ENCODE measurements at regions not wholly inside any gene's neighbourhood (a gene's known extent, or its start where the extent isn't known, plus 50 kb on each side); places are given as distances from the start of the nearest gene placed in this dataset.
A peak's percentile ranks its signal among the peaks of the same experiment; 100 is the strongest.

- Histone ChIP-seq H3K27me3 (ENCODE audit: control insufficient read depth in 4 of 4, insufficient read depth in 4 of 4, low read length in 3 of 4) (no peaks in the 10 kb centered on the region), H3K9ac (ENCODE audit: low read depth in 1 of 2, low read length in 2 of 2) (peak overlapping the region in 1 of 2 donors; percentile 37), H3K4me1 (ENCODE audit: control insufficient read depth in 4 of 4, insufficient read depth in 4 of 4, low read length in 3 of 4) (peaks cover 26 to 58% (median 43%) of the 10 kb centered on the region in 4 donors), H3K9me3 (ENCODE audit: control insufficient read depth in 4 of 4, low read length in 3 of 4) (no peaks in the 10 kb centered on the region), H3K36me3 (ENCODE audit: control insufficient read depth in 4 of 4, insufficient read depth in 3 of 4, low read depth in 1 of 4, low read length in 3 of 4) (no peaks in the 10 kb centered on the region), H3K27ac (ENCODE audit: low read depth in 1 of 2, low read length in 2 of 2) (peak overlapping the region; percentile 89 to 95), H3K4me3 (ENCODE audit: low read depth in 1 of 3, low read length in 3 of 3) (peak overlapping the region in 1 of 3 donors; percentile 5)
- peak; percentile 76 for DNase-seq (ENCODE audit: low spot score)
- WGBS = 34% methylated on average over 21 of the region's 21 CpGs
- TF ChIP-seq YY1 (IDR thresholded peaks at IDR 0.05) (peak; percentile 70), RAD21 (IDR thresholded peaks at IDR 0.05) (peak; percentile 24 to 39), SP1 (IDR thresholded peaks at IDR 0.05) (peak; percentile 92), FOXA1 (IDR thresholded peaks at IDR 0.05) (peak; percentile 35), ZBTB33 (IDR thresholded peaks at IDR 0.05) (peak; percentile 60), FOXA2 (IDR thresholded peaks at IDR 0.05) (no peak), EGR1 (IDR thresholded peaks at IDR 0.05; ENCODE audit: low read depth in 2 of 2) (peak; percentile 12 to 90), RXRA (IDR thresholded peaks at IDR 0.05) (peak; percentile 91 to 92), NR2F2 (IDR thresholded peaks at IDR 0.05) (peak; percentile 80), REST (IDR thresholded peaks at IDR 0.05) (peak; percentile 85), CTCF (IDR thresholded peaks at IDR 0.05; ENCODE audit: low read depth, low read length, missing input control) (no peak), HNF4G (IDR thresholded peaks at IDR 0.05) (peak; percentile 42), TAF1 (conservative IDR thresholded peaks at IDR 0.05) (no peak), JUND (IDR thresholded peaks at IDR 0.05) (peak in 1 of 2 donors; percentile 71), MAX (IDR thresholded peaks at IDR 0.05) (peak; percentile 77), GABPA (IDR thresholded peaks at IDR 0.05 in 1 of 2, conservative IDR thresholded peaks at IDR 0.05 in 1 of 2) (peak in 1 of 2 donors; percentile 32), ATF3 (IDR thresholded peaks at IDR 0.05) (no peak), HNF4A (conservative IDR thresholded peaks at IDR 0.05) (peak; percentile 80 to 83)
Measured at GRCh38 chr9:129558551-129559505, 62.1 kb downstream of the C9orf50 start.
